Endothelial cell of umbilical vein (primary cell): ENCODE measurements at regions not wholly inside any gene's neighbourhood (a gene's known extent, or its start where the extent isn't known, plus 50 kb on each side); places are given as distances from the start of the nearest gene placed in this dataset.

ENCODE experiments used
- BruUV-seq: library from RNA; stranded (reverse); fragments of 400-500 nt; replicated peaks from 2 replicates; lab custom pipeline; 2021; lab: Mats Ljungman, UMichigan
- CTCF ChIA-PET: fragments of 300-600, 350-600 bp; sonication (Branson Sonifier 250); formaldehyde crosslinking; loops from one replicate; lab custom pipeline; 2021; ENCODE audit warnings: antibody characterized with exemption, inconsistent platforms; lab: Charles Lee
- POLR2A ChIA-PET: fragments of 300-600, 350-600 bp; sonication (Branson Sonifier 250); formaldehyde crosslinking; loops from one replicate; lab custom pipeline; 2021; ENCODE audit warnings: antibody characterized with exemption, inconsistent platforms; lab: Charles Lee
- DNase-seq: peaks from one replicate; pipeline ENCODE4 v3.0.0-alpha.2; 2011; ENCODE audit warnings: low read depth, low spot score
- FAIRE-seq: peaks from 2 replicates; lab custom pipeline; 2011; peaks lifted over from hg19 to GRCh38; lab: Jason Lieb, UNC
- H2AFZ ChIP-seq: 2 replicates; pipeline ENCODE4 v1.6.0; 2012; ENCODE audit warnings: low read depth, low read length, control low read depth, inconsistent platforms
- H3K27ac ChIP-seq: 2 replicates; pipeline ENCODE4 v1.5.1; 2011; ENCODE audit warnings: low read depth, mild to moderate bottlenecking, control low read depth, low read length, moderate library complexity; ENCODE audit not compliant: insufficient read depth
- H3K27me3 ChIP-seq, 2 experiments: 2 replicates each; pipeline versions ENCODE4 v1.6.0 to v1.6.1; 2011; ENCODE audit warnings: low read length in 2 of 2, mixed read lengths in 1 of 2; ENCODE audit not compliant: control insufficient read depth in 2 of 2, insufficient read depth in 2 of 2
- H3K36me3 ChIP-seq, 2 experiments: 2 replicates in 1 of 2; 3 replicates in 1 of 2; pipeline ENCODE4 v1.5.1; 2011; ENCODE audit warnings: low read length in 2 of 2, mild to moderate bottlenecking in 1 of 2, moderate library complexity in 1 of 2; ENCODE audit not compliant: control insufficient read depth in 2 of 2, insufficient read depth in 2 of 2; ENCODE audit errors: extremely low read depth in 1 of 2
- H3K4me1 ChIP-seq: 3 replicates; pipeline ENCODE4 v1.5.1; 2011; ENCODE audit warnings: mild to moderate bottlenecking, low read length; ENCODE audit not compliant: control insufficient read depth, insufficient read depth; ENCODE audit errors: extremely low read depth
- H3K4me2 ChIP-seq: 2 replicates; pipeline ENCODE4 v1.6.1; 2011; ENCODE audit warnings: low read length, control low read depth, mixed read lengths; ENCODE audit not compliant: insufficient read depth
- H3K4me3 ChIP-seq, 3 experiments: fragments of 200-600 bp in 1 of 3; sonication (generic), shearing (Covaris generic) in 1 of 3; replicated peaks in 1 of 3; 2 replicates each; pipeline ENCODE4 v1.5.1; 2011 to 2016; ENCODE audit warnings: control low read depth in 3 of 3, low read length in 3 of 3, mild to moderate bottlenecking in 2 of 3, inconsistent platforms in 1 of 3, low read depth in 1 of 3, moderate library complexity in 1 of 3; ENCODE audit not compliant: insufficient read depth in 1 of 3
- H3K79me2 ChIP-seq: 2 replicates; pipeline ENCODE4 v1.6.0; 2012; ENCODE audit warnings: low read length, inconsistent platforms; ENCODE audit not compliant: control insufficient read depth, insufficient read depth
- H3K9ac ChIP-seq: replicated peaks from 2 replicates; pipeline ENCODE3; 2011; ENCODE audit warnings: low read length, control low read depth; ENCODE audit not compliant: insufficient read depth; ENCODE audit errors: extremely low read depth
- H3K9me1 ChIP-seq: replicated peaks from 3 replicates; pipeline ENCODE4 v1.6.0; 2011; ENCODE audit warnings: mild to moderate bottlenecking, low read length; ENCODE audit not compliant: control insufficient read depth, insufficient read depth; ENCODE audit errors: extremely low read depth
- H3K9me3 ChIP-seq: replicated peaks from 2 replicates; pipeline ENCODE4 v1.5.1; 2012; ENCODE audit warnings: low read length, inconsistent platforms; ENCODE audit not compliant: control insufficient read depth, insufficient read depth
- H4K20me1 ChIP-seq: replicated peaks from 2 replicates; pipeline ENCODE3; 2011; ENCODE audit warnings: mild to moderate bottlenecking, low read length; ENCODE audit not compliant: control insufficient read depth, insufficient read depth; ENCODE audit errors: extremely low read depth
- EZH2 ChIP-seq: IDR thresholded peaks from 2 replicates; pipeline ENCODE4 v1.6.1; 2012; ENCODE audit warnings: borderline replicate concordance, low read depth, mild to moderate bottlenecking, moderate library complexity, low read length, inconsistent platforms; ENCODE audit not compliant: severe bottlenecking
- FOS ChIP-seq: IDR thresholded peaks from 2 replicates; pipeline ENCODE4 v1.6.1; 2011; ENCODE audit warnings: mild to moderate bottlenecking, low read length, moderate library complexity, borderline replicate concordance; ENCODE audit not compliant: insufficient read depth
- GATA2 ChIP-seq: IDR thresholded peaks from 2 replicates; pipeline ENCODE4 v1.7.0; 2011; ENCODE audit warnings: low read depth, mild to moderate bottlenecking, moderate library complexity, mixed read lengths, low read length; ENCODE audit not compliant: insufficient read length, insufficient read depth
- JUN ChIP-seq: IDR thresholded peaks from 2 replicates; pipeline ENCODE4 v1.6.1; 2011; ENCODE audit warnings: borderline replicate concordance, low read depth; ENCODE audit not compliant: insufficient read length, insufficient read depth
- MYC ChIP-seq: IDR thresholded peaks from one replicate; pipeline ENCODE4 v1.6.1; 2011; ENCODE audit warnings: mild to moderate bottlenecking, low read depth, low read length
- POLR2A ChIP-seq: IDR thresholded peaks from 2 replicates; pipeline ENCODE4 v1.6.1; 2012; ENCODE audit warnings: low read depth, mild to moderate bottlenecking, control low read depth, low read length
- POLR2AphosphoS5 ChIP-seq: IDR thresholded peaks from 2 replicates; pipeline ENCODE4 v1.6.1; 2012; ENCODE audit warnings: low read depth, mild to moderate bottlenecking, control low read depth, low read length, moderate library complexity; ENCODE audit not compliant: insufficient read depth
- dilution Hi-C: fragments of 300-500 bp; cut with MboI; formaldehyde crosslinking; loops from one replicate; pipeline ENCODE4 v1.15.0; 2019; ENCODE audit warnings: low sequenced_read_pairs; ENCODE audit not compliant: extremely low pct_ligation_motif_present
- intact Hi-C: fragments of 100-400 bp; cut with micrococcal nuclease; formaldehyde crosslinking; loops from one replicate; pipeline ENCODE4 v1.10.0; 2022
- TF ChIP-seq, protein P1 (sequence below): IDR thresholded peaks from 2 replicates; pipeline ENCODE4 v1.6.1; 2011; ENCODE audit not compliant: insufficient read depth, insufficient read length
- TF ChIP-seq, protein P2 (sequence below), 2 donors: IDR thresholded peaks; 1 replicate in 1 of 2; 2 replicates in 1 of 2; pipeline ENCODE4 v1.5.1; 2011; ENCODE audit warnings: low read length in 2 of 2, mild to moderate bottlenecking in 2 of 2, moderate library complexity in 2 of 2, control low read depth in 1 of 2, inconsistent platforms in 1 of 2, low read depth in 1 of 2; ENCODE audit not compliant: insufficient read depth in 1 of 2; ENCODE audit errors: extremely low read depth in 1 of 2

- H3K36me3 ChIP-seq = no peaks in the 10 kb centered on the region
- H2AFZ ChIP-seq = no peak overlapping the region
- no peak overlapping the region for H3K4me2 ChIP-seq
- H3K4me1 ChIP-seq = no peaks in the 10 kb centered on the region
- H3K9ac ChIP-seq = no peak overlapping the region
- peaks cover 4% of the 10 kb centered on the region for H3K9me3 ChIP-seq
- DNase-seq (no peak), FAIRE-seq (no peak)
- no peaks in the 10 kb centered on the region for H3K9me1 ChIP-seq
- TF ChIP-seq GATA2 (no peak), POLR2AphosphoS5 (no peak), FOS (no peak), MYC (no peak), POLR2A (no peak), JUN (no peak), EZH2 (no peak)
- TF ChIP-seq, protein P1, sequence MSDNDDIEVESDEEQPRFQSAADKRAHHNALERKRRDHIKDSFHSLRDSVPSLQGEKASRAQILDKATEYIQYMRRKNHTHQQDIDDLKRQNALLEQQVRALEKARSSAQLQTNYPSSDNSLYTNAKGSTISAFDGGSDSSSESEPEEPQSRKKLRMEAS = no peak
- TF ChIP-seq, protein P2, sequence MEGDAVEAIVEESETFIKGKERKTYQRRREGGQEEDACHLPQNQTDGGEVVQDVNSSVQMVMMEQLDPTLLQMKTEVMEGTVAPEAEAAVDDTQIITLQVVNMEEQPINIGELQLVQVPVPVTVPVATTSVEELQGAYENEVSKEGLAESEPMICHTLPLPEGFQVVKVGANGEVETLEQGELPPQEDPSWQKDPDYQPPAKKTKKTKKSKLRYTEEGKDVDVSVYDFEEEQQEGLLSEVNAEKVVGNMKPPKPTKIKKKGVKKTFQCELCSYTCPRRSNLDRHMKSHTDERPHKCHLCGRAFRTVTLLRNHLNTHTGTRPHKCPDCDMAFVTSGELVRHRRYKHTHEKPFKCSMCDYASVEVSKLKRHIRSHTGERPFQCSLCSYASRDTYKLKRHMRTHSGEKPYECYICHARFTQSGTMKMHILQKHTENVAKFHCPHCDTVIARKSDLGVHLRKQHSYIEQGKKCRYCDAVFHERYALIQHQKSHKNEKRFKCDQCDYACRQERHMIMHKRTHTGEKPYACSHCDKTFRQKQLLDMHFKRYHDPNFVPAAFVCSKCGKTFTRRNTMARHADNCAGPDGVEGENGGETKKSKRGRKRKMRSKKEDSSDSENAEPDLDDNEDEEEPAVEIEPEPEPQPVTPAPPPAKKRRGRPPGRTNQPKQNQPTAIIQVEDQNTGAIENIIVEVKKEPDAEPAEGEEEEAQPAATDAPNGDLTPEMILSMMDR (IDR thresholded peaks at IDR 0.05; ENCODE audit: extremely low read depth in 1 of 2, insufficient read depth in 1 of 2, low read depth in 1 of 2, low read length in 2 of 2) = no peak
- no peak overlapping the region for H3K27ac ChIP-seq
- dilution Hi-C loops = no loop called here
- H3K79me2 ChIP-seq = no peaks in the 10 kb centered on the region
- no peaks in the 10 kb centered on the region for H4K20me1 ChIP-seq
- no peak overlapping the region for H3K4me3 ChIP-seq
- POLR2A ChIA-PET = no interaction called here
- no peaks in the 10 kb centered on the region for H3K27me3 ChIP-seq
- no TSS peak for BruUV-seq
- intact Hi-C loops = no loop called here
- CTCF ChIA-PET = no interaction called here
These were observed 193.8 kb upstream of the PPP2R3A start for GRCh38 chr3:135771760-135772159.
